HG03097 (cell line): ENCODE measurements at regions not wholly inside any gene's neighbourhood (a gene's known extent, or its start where the extent isn't known, plus 50 kb on each side); places are given as distances from the start of the nearest gene placed in this dataset.

Experiments
- ATAC-seq: cut with Tn5 transposase; IDR thresholded peaks from one replicate; pipeline ENCODE4 v1.9.1; 2021; ENCODE audit not compliant: unreplicated experiment, low FRiP score

DNA sequence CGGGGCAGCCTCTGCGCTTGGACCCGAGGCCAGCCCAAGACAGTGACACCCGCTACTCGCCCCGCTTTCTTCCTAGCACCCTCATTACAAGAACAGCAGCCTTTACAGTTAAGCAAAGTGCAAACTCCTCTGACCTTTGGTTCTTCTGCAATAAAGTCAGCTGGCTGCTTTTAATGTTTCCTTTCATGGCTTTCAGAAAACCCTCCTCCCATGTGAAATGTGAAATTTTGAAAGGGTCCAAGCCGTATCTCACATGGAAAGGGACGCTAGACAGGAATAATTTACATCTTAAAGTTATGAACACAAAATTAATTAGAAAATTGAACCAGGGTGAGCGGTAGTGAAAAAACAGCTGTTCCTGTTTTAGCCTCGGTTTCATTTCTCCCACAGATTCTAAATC is 520.1 kb upstream of the FRG1 start:
- no peak for ATAC-seq

DNA sequence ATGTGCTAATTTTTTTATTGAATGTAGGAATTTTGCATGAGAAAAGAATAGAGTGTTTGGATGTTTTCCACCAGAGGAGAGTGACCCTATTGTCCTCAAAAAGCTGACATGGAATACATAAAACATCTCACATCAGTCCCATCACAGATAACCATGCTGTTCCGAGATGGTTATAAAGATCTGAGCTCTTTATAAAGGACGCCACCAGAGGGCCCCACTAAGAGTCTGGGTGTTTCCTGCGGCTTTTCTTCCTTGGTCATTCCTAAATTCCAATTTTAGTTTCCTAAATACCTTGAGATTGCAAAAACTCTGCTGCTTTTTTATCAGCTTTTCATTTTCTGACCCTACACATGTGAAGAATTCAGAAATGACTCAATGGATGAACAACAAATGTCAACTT is 504.5 kb upstream of the FRG1 start:
- ATAC-seq, result no peak

DNA sequence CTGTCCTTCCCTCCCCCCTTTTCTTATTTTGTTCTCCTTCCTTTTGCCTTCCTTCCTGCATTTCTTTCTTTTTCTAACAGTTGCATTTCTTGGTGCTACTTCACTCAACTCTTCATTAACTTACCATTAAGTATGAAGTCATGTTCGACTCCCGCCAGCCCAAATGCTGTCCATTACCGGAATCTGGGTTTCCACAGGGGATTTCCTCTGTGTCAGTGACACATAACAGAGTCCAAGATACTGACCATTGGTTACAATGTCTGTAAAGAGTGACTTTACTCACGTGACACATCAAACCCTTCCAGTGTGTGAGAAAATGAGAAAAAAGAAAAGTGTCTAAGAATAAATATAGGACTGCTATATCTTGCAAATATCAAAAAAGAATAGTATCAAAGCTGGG is 500.0 kb upstream of the FRG1 start:
- ATAC-seq, result no peak

DNA sequence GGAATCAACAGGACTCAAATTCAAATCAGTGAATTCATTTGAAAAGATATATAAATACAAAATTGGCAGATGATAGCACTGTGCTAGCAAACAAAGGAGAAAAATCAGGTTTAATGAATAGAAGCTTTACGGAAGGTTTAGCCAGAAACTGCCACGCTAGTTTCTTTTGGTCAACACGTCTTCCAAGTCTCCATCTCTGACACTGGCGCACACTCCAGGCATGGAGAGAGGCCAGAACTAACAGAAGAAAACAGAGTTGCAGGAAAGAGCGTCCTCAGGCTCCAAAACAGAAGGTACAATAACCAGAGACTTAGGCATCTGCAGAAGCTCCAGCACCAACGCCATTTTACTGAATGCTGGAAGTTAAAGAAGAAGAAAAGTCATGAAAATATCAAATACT is 497.3 kb upstream of the FRG1 start:
- ATAC-seq, result no peak

DNA sequence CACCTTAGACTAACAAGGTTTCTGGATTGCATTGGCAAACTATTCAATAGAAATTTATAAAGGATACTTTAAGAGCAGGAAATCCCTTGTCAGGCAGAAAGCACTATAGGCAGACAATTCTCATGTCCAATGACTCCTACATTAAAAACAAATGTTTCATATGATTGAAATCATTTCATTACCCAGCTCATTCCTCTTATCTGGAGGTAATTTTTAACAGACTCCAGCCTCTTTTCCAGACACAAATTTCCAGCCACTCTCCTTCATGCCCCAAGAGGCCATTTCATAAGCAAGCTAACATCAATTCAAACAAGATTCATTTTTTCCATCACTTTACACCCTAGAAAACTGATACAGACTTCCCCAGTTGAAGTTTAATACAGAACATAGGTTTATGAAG is 495.1 kb upstream of the FRG1 start:
- no peak for ATAC-seq

DNA sequence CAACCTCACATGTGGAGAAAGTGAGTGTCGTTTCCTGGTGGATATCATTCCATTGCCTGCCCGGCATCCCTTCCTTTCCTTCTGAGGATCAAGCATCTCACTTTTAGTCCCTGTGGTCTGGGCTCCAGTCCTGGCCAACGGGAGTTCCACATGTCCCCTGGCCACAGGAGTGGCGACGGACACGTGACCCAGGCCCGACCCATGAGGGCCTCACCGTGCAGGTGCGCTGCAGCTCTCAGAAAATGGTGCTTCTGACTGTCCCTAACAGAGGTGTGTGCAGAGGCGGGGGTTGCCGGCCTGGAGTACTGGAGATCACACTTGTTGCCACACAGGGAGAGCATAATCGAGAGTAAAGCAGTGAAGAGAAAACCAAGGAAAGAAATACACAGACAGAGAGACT is 476.9 kb upstream of the FRG1 start:
- ATAC-seq, result no peak

- no peak for ATAC-seq
Observed at GRCh38 chr4:189494407-189494806, 446.3 kb upstream of the FRG1 start.

- no peak for ATAC-seq
Observed at GRCh38 chr4:189497516-189497915, 443.2 kb upstream of the FRG1 start.

GRCh38 chr4:189497996-189498395 is 442.7 kb upstream of the FRG1 start:
- ATAC-seq, result no peak

GRCh38 chr4:189498457-189498856 is 442.2 kb upstream of the FRG1 start:
- ATAC-seq, result no peak

GRCh38 chr4:189499696-189500095 is 441.0 kb upstream of the FRG1 start:
- no peak for ATAC-seq

DNA sequence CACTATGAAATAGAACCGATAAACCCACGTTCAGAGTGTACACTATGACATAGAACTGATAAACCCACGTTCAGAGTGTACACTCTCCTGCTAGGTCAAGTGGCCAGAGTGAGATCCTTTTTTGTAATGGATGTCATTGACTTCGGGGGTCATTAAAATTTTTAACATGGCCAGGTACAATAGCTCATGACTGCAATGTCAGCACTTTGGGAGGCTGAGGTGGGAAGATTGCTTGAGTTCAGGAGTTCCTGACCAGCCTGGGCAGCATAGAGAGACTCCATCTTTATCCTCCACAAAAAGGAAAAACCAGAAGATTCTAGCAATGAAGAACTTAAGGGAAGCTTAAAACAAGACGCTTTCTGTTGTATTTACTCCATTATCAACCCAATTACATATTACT is 439.7 kb upstream of the FRG1 start:
- ATAC-seq, result no peak

DNA sequence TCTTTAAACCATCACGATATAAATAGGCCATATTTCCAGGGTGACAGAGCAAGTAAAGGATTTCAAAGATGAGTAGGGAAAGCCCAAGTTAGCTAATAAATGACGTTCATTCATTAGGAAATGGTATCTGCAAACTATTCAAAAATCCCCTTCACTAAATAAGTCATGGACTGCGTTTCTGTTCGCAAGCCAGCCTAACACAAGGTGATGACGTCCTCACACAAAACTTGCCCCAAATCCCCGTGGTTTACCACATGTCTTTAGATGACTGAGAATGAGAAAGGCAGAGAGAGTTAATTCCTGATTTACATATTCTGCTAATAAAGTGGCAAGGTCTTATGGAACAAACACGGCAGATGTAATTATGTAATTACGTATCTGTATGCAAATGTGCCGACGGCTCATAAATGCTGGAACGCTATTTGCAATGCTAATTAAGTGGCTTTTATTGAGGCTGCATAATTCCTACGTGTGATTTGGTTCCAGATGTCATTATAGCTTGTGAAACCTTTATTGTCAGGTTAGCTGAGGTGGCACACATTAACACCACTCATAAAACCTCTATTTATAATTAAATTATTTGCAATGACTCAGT is 437.7 kb upstream of the FRG1 start:
- ATAC-seq, result no peak

DNA sequence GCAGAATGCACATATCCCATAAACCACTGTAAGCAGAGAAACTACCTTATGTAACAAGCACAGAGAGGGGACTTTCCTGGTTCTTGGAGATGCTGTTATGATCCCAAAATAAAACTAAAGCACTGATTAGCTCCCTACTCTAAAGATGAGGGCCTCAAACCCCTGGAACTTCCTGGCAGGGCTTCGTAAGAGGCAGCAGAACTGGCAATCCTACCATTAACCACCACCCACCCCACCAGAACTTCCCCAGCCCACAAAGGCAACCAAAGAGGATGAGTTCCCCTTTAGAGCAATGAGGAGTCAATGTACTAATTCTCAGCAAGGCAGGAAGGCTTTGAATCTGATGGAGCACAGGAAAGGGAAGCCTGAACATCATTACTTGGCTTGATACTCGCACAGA is 436.5 kb upstream of the FRG1 start:
- ATAC-seq, result no peak

DNA sequence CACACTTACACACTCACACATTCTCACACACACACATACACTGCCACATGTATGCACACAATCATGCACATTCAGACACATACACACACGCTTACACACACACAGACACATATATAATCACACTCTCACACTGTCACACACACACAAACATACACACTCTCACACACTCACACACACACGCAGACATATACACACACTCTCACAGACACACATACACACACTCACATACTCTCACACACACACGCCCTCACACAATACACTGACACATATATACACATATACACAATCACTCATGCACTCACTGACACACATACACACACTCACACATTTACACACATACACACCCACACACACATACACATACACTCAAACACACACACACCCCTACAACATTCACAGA is 435.3 kb upstream of the FRG1 start:
- no peak for ATAC-seq

GRCh38 chr4:189506080-189506479 is 434.6 kb upstream of the FRG1 start:
- ATAC-seq, result no peak

- no peak for ATAC-seq
Observed at GRCh38 chr4:189507060-189507459, 433.6 kb upstream of the FRG1 start.

DNA sequence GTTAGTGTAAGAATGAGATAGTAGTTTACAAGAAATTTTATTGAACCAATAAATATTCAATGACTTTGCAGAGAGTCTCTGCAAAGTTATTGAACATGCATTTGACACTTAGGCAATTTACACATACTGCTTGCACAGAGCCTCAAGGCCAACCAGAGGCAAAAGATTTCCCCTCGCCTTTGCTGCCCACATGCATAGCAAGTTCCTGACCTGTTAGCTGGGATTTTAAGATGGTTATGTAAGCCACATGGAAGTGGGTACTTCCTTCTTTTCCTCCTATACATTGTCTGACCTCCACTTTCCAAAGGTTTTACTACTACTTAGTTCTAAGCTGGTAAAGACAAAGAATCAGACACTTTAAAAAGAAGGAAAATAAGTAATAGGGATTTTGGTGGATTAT is 430.1 kb upstream of the FRG1 start:
- ATAC-seq, result no peak

DNA sequence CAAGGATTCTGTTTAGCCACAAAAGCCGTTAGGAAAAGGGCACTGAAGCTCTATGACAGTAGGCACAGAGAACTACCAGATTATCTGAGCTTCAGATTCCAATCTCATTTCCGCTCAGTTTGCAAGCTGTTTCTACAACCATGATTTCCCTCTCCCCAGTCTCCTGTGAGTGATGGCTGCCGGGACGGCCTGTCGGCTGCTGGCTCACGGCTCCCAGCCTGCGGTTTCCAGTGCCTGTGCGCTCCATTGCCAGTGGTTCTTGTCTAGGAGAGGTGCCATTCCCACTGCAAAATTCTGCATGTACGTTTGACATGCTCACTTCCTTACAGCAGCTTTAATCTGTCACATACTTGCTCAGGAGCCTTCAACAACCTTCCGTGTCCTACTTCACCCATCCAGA is 429.1 kb upstream of the FRG1 start:
- ATAC-seq, result no peak

DNA sequence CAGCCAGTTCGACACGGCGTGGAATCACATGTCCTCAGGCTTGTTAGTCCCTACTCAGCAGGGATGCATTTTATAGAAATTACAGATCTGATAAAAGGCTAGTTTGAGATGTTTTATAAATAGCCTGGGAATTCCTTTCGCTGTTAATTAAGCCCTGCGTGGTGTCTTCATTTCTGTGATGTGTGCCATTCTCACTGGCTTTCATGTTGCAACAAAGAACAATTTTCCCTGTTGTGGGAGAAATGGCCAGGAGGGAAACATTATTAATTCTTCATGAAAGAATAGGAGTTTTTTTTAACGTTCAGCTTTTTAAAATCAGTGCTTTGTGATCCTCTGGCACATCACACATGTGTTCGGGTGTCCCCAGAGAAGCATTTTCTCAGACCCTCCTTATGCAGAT is 427.3 kb upstream of the FRG1 start:
- ATAC-seq, result no peak

GRCh38 chr4:189514209-189514608 is 426.5 kb upstream of the FRG1 start:
- no peak for ATAC-seq

- ATAC-seq, result no peak
Observed at GRCh38 chr4:189516902-189517301, 423.8 kb upstream of the FRG1 start.

DNA sequence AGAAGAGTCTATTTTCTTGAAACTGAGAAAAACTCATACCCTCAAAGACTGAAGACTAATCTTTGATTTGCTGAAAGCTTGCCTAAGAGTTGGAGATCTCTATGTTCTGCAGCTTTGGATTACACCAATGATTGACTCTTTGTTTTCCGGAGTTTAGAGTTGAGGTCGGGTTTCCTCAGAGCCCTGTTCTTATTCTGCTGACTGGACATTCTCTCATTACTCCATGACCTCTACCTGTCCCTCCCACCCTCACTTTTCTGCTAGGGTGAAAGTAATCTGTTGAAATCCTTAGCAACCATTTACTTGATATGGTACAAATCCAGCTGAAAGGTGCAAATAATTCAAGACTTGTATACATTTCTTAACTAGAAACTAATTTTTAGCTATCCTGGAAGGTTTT is 421.5 kb upstream of the FRG1 start:
- ATAC-seq, result no peak
